Panc1 (cell line): ENCODE measurements at regions not wholly inside any gene's neighbourhood (a gene's known extent, or its start where the extent isn't known, plus 50 kb on each side); places are given as distances from the start of the nearest gene placed in this dataset.

ENCODE experiments used
- POLR2AphosphoS5 ChIP-seq: IDR thresholded peaks from 2 replicates; pipeline ENCODE4 v1.6.1; 2012; ENCODE audit warnings: mild to moderate bottlenecking, low read depth, low read length, moderate library complexity
- SIN3A ChIP-seq: IDR thresholded peaks from 2 replicates; pipeline ENCODE4 v1.6.1; 2012; ENCODE audit warnings: low read depth, mild to moderate bottlenecking, low read length, moderate library complexity, borderline replicate concordance; ENCODE audit not compliant: insufficient read depth
- TCF7L2 ChIP-seq: IDR thresholded peaks from 2 replicates; pipeline ENCODE4 v1.6.1; 2011; ENCODE audit warnings: mild to moderate bottlenecking, low read depth, low read length, inconsistent platforms
- TF ChIP-seq, protein P1 (sequence below): fragments of 450-650 bp; IDR thresholded peaks from 2 replicates; pipeline ENCODE4 v1.5.1; 2017; ENCODE audit warnings: mild to moderate bottlenecking
- TF ChIP-seq, protein P2 (sequence below), 2 experiments: IDR thresholded peaks; 2 replicates each; pipeline ENCODE4 v1.6.1; 2011 to 2012; ENCODE audit warnings: low read depth in 2 of 2, control low read depth in 1 of 2, low read length in 1 of 2, mild to moderate bottlenecking in 1 of 2, moderate library complexity in 1 of 2; ENCODE audit not compliant: insufficient read depth in 1 of 2

DNA sequence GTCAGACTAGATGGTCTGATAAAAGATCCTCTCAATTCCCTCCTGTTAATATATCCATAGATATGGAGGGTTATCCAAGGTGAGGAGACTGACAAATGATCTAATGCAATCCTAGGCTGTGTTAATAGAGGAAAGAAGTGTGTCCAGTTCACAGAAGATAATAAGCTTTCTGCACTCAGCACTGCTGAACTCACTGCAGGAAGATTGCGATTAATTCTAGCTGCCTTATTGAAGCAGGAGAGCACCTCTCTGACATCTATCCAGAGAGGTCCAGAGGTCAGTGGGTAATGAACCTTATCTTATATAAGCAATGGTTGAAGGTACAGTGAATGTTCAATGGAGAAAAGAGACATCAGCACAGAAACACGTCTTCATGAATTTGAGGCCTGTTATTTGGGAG is 75.9 kb upstream of the SLC10A2 start:
- TF ChIP-seq, protein P1, sequence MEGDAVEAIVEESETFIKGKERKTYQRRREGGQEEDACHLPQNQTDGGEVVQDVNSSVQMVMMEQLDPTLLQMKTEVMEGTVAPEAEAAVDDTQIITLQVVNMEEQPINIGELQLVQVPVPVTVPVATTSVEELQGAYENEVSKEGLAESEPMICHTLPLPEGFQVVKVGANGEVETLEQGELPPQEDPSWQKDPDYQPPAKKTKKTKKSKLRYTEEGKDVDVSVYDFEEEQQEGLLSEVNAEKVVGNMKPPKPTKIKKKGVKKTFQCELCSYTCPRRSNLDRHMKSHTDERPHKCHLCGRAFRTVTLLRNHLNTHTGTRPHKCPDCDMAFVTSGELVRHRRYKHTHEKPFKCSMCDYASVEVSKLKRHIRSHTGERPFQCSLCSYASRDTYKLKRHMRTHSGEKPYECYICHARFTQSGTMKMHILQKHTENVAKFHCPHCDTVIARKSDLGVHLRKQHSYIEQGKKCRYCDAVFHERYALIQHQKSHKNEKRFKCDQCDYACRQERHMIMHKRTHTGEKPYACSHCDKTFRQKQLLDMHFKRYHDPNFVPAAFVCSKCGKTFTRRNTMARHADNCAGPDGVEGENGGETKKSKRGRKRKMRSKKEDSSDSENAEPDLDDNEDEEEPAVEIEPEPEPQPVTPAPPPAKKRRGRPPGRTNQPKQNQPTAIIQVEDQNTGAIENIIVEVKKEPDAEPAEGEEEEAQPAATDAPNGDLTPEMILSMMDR: no peak
- TF ChIP-seq POLR2AphosphoS5 (no peak), SIN3A (no peak), TCF7L2 (no peak)
- TF ChIP-seq, protein P2, sequence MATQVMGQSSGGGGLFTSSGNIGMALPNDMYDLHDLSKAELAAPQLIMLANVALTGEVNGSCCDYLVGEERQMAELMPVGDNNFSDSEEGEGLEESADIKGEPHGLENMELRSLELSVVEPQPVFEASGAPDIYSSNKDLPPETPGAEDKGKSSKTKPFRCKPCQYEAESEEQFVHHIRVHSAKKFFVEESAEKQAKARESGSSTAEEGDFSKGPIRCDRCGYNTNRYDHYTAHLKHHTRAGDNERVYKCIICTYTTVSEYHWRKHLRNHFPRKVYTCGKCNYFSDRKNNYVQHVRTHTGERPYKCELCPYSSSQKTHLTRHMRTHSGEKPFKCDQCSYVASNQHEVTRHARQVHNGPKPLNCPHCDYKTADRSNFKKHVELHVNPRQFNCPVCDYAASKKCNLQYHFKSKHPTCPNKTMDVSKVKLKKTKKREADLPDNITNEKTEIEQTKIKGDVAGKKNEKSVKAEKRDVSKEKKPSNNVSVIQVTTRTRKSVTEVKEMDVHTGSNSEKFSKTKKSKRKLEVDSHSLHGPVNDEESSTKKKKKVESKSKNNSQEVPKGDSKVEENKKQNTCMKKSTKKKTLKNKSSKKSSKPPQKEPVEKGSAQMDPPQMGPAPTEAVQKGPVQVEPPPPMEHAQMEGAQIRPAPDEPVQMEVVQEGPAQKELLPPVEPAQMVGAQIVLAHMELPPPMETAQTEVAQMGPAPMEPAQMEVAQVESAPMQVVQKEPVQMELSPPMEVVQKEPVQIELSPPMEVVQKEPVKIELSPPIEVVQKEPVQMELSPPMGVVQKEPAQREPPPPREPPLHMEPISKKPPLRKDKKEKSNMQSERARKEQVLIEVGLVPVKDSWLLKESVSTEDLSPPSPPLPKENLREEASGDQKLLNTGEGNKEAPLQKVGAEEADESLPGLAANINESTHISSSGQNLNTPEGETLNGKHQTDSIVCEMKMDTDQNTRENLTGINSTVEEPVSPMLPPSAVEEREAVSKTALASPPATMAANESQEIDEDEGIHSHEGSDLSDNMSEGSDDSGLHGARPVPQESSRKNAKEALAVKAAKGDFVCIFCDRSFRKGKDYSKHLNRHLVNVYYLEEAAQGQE (IDR thresholded peaks at IDR 0.05; ENCODE audit: insufficient read depth in 1 of 2, low read depth in 2 of 2, low read length in 1 of 2): no peak
